Glutamatergic neuron (in vitro differentiated cells): ENCODE measurements at regions not wholly inside any gene's neighbourhood (a gene's known extent, or its start where the extent isn't known, plus 50 kb on each side); places are given as distances from the start of the nearest gene placed in this dataset.

Experiments used
- DNase-seq: peaks from one replicate; pipeline ENCODE4 v3.0.0; 2022
- H3K27ac Mint-ChIP-seq: one replicate; pipeline ENCODE4 v1.8.0; 2020; ENCODE audit warnings: mild to moderate bottlenecking, mixed read lengths, inconsistent platforms; ENCODE audit not compliant: unreplicated experiment
- H3K27me3 Mint-ChIP-seq: one replicate; pipeline ENCODE4 v1.8.0; 2020; ENCODE audit warnings: mild to moderate bottlenecking, moderate library complexity, mixed read lengths, inconsistent platforms; ENCODE audit not compliant: unreplicated experiment
- H3K36me3 Mint-ChIP-seq: one replicate; pipeline ENCODE4 v1.8.0; 2020; ENCODE audit warnings: mild to moderate bottlenecking, mixed read lengths, inconsistent platforms; ENCODE audit not compliant: unreplicated experiment
- H3K4me1 Mint-ChIP-seq: one replicate; pipeline ENCODE4 v1.8.0; 2020; ENCODE audit warnings: mild to moderate bottlenecking, low read depth, mixed read lengths, inconsistent platforms; ENCODE audit not compliant: unreplicated experiment
- H3K4me3 Mint-ChIP-seq: one replicate; pipeline ENCODE4 v1.8.0; 2020; ENCODE audit warnings: mild to moderate bottlenecking, mixed read lengths, inconsistent platforms; ENCODE audit not compliant: unreplicated experiment
- H3K9me3 Mint-ChIP-seq: one replicate; pipeline ENCODE4 v1.8.0; 2020; ENCODE audit warnings: mild to moderate bottlenecking, moderate library complexity, mixed read lengths, inconsistent platforms; ENCODE audit not compliant: unreplicated experiment
- CTCF ChIP-seq: fragments of 200-600 bp; sonication (generic); IDR thresholded peaks from one replicate; pipeline ENCODE4 v1.5.0; 2021; ENCODE audit not compliant: partially characterized antibody, unreplicated experiment

- no peak overlapping the region for H3K27ac Mint-ChIP-seq
Observed at GRCh38 chr11:70549386-70549785, 151.1 kb downstream of the CTTN start.

GRCh38 chr11:70549796-70550195, 151.5 kb downstream of the CTTN start:
- Mint-ChIP-seq H3K27me3 (peaks cover 6% of the 10 kb centered on the region), H3K27ac (no peak overlapping the region), H3K9me3 (peaks cover 2% of the 10 kb centered on the region), H3K4me1 (peaks cover 16% of the 10 kb centered on the region), H3K4me3 (no peak overlapping the region), H3K36me3 (no peaks in the 10 kb centered on the region)
- DNase-seq, result no peak
- no peak for TF ChIP-seq CTCF

More at GRCh38 chr11:70549386-70549785, 151.1 kb downstream of the CTTN start:
- TF ChIP-seq CTCF, result no peak
- no peaks in the 10 kb centered on the region for H3K36me3 Mint-ChIP-seq
- H3K27me3 Mint-ChIP-seq, result peaks cover 6% of the 10 kb centered on the region
- peaks cover 2% of the 10 kb centered on the region for H3K9me3 Mint-ChIP-seq
- H3K4me3 Mint-ChIP-seq, result no peak overlapping the region
- H3K4me1 Mint-ChIP-seq, result peaks cover 16% of the 10 kb centered on the region
- no peak for DNase-seq

- Mint-ChIP-seq H3K27me3 (peaks cover 5% of the 10 kb centered on the region), H3K4me1 (peaks cover 16% of the 10 kb centered on the region), H3K4me3 (no peak overlapping the region), H3K27ac (no peak overlapping the region), H3K9me3 (peaks cover 2% of the 10 kb centered on the region), H3K36me3 (no peaks in the 10 kb centered on the region)
- DNase-seq, result no peak
- TF ChIP-seq CTCF, result no peak
Observed at GRCh38 chr11:70550456-70551195, 152.3 kb downstream of the CTTN start.

- H3K9me3 Mint-ChIP-seq, result peaks cover 4% of the 10 kb centered on the region
Observed at GRCh38 chr11:70551351-70552166, 153.2 kb downstream of the CTTN start.

More at GRCh38 chr11:70551351-70552166, 153.2 kb downstream of the CTTN start:
- H3K36me3 Mint-ChIP-seq, result no peaks in the 10 kb centered on the region
- TF ChIP-seq CTCF, result no peak
- no peak for DNase-seq
- H3K27ac Mint-ChIP-seq, result no peak overlapping the region
- H3K27me3 Mint-ChIP-seq, result peaks cover 4% of the 10 kb centered on the region
- H3K4me1 Mint-ChIP-seq, result peaks cover 16% of the 10 kb centered on the region
- H3K4me3 Mint-ChIP-seq, result no peak overlapping the region
